Lung (tissue), 11 donors: ENCODE measurements at regions not wholly inside any gene's neighbourhood (a gene's known extent, or its start where the extent isn't known, plus 50 kb on each side); places are given as distances from the start of the nearest gene placed in this dataset.

ENCODE experiments used
- ATAC-seq: fragments of 200-7000 bp; cut with Tn5 transposase; one replicate; pipeline ENCODE4 v1.9.1; 2020; ENCODE audit warnings: moderate number of reproducible peaks; ENCODE audit not compliant: insufficient read depth, low FRiP score
- DNase-seq, 3 donors: peaks; one replicate each; pipeline ENCODE4 v3.0.0-alpha.2; 2013 to 2017
- H3K27ac ChIP-seq, 2 donors: one replicate each; pipeline ENCODE4 v1.5.1; 2013; ENCODE audit warnings: mild to moderate bottlenecking in 2 of 2, moderate library complexity in 2 of 2, control low read depth in 1 of 2, inconsistent platforms in 1 of 2, low read depth in 1 of 2, low read length in 1 of 2
- H3K27me3 ChIP-seq, 3 donors: one replicate each; pipeline ENCODE4 v1.5.1; 2013; ENCODE audit warnings: low read length in 2 of 3; ENCODE audit not compliant: control insufficient read depth in 3 of 3, insufficient read depth in 3 of 3
- H3K36me3 ChIP-seq, 4 donors: one replicate each; pipeline ENCODE4 v1.5.1; 2013; ENCODE audit warnings: low read length in 4 of 4, mild to moderate bottlenecking in 1 of 4, moderate library complexity in 1 of 4; ENCODE audit not compliant: control insufficient read depth in 4 of 4, insufficient read depth in 4 of 4
- H3K4me1 ChIP-seq, 5 donors: one replicate each; pipeline ENCODE4 v1.5.1; 2013; ENCODE audit warnings: low read length in 5 of 5, mild to moderate bottlenecking in 2 of 5, moderate library complexity in 1 of 5; ENCODE audit not compliant: control insufficient read depth in 5 of 5, insufficient read depth in 5 of 5
- H3K4me3 ChIP-seq: one replicate; pipeline ENCODE4 v1.5.1; 2013; ENCODE audit warnings: mild to moderate bottlenecking, control low read depth, moderate library complexity
- H3K9ac ChIP-seq, 2 donors: one replicate each; pipeline ENCODE4 v1.5.1; 2013; ENCODE audit warnings: low read length in 2 of 2, control low read depth in 1 of 2; ENCODE audit not compliant: insufficient read depth in 1 of 2
- H3K9me3 ChIP-seq, 4 donors: one replicate each; pipeline ENCODE4 v1.5.1; 2013; ENCODE audit warnings: low read length in 3 of 4, mild to moderate bottlenecking in 1 of 4, moderate library complexity in 1 of 4; ENCODE audit not compliant: control insufficient read depth in 4 of 4, insufficient read depth in 3 of 4
- WGBS, 2 donors: extraction: QIAGEN DNeasy Blood & Tissue Kit; methylation state at CpG; one replicate each; pipeline ENCODE4 v1.1.7; 2013; 5-methylcytosine and 5-hydroxymethylcytosine counted together
- TF ChIP-seq, protein P1 (sequence below): IDR thresholded peaks from 2 replicates; pipeline ENCODE4 v1.5.1; 2012; ENCODE audit warnings: mild to moderate bottlenecking; ENCODE audit errors: control extremely low read depth, extremely low read depth
- donor health status: control.
- donor health status: control.
- donor health status: Bipolar disorder and iron deficiency.
- donor health status: healthy.
- donor health status: DM: yes; HTN: yes; CAD: no.

DNA sequence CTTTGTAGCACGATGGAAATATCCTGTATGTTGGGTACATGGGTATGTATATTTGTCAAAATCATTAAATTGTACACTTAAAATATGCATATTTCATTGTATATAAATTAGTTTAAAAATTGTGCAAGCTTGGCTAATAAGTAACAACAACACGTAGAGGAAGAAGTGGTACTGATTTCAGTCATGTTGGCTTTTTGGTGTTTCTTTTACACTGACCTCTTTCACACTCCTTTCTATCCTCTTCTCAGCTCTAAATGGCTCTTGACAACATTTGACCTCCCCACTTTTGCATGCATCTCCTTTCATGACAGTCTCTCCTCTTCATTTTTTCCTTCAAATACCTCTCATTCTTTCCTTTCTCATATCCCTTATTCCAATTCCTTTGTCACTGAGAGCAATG, 801.4 kb upstream of the ZEB2 start:
- no peak for ATAC-seq
- H3K9me3 ChIP-seq = no peaks in the 10 kb centered on the region
- no peak overlapping the region for H3K9ac ChIP-seq
- H3K27ac ChIP-seq = no peak overlapping the region
- 74 to 75% methylated on average over 2 of the region's 2 CpGs for WGBS, 2 donors
- no peaks in the 10 kb centered on the region for H3K36me3 ChIP-seq
- H3K4me1 ChIP-seq = no peaks in the 10 kb centered on the region
- H3K27me3 ChIP-seq = no peaks in the 10 kb centered on the region
- DNase-seq = no peak
- TF ChIP-seq, protein P1, sequence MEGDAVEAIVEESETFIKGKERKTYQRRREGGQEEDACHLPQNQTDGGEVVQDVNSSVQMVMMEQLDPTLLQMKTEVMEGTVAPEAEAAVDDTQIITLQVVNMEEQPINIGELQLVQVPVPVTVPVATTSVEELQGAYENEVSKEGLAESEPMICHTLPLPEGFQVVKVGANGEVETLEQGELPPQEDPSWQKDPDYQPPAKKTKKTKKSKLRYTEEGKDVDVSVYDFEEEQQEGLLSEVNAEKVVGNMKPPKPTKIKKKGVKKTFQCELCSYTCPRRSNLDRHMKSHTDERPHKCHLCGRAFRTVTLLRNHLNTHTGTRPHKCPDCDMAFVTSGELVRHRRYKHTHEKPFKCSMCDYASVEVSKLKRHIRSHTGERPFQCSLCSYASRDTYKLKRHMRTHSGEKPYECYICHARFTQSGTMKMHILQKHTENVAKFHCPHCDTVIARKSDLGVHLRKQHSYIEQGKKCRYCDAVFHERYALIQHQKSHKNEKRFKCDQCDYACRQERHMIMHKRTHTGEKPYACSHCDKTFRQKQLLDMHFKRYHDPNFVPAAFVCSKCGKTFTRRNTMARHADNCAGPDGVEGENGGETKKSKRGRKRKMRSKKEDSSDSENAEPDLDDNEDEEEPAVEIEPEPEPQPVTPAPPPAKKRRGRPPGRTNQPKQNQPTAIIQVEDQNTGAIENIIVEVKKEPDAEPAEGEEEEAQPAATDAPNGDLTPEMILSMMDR = no peak
- H3K4me3 ChIP-seq = no peak overlapping the region

DNA sequence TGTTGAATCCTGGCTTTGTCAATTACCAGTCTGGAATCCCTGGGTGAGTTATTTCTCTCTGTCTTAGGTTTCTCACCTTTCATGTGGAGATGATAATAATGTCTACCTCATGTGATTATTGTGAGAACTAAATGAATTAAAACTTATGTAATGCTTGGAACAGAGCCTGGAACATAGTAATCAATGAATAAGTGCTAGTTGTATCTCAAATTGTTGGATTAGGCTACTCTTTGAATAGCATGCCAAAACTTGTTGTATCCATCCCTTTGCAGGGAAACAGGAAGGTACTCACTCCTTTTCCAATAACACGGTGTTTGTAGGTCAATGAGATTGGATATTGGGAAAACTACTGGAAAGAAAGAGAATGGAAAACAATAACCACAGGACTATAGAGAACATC, 796.6 kb upstream of the ZEB2 start:
- no peaks in the 10 kb centered on the region for H3K4me1 ChIP-seq
- no peaks in the 10 kb centered on the region for H3K27me3 ChIP-seq
- H3K27ac ChIP-seq = no peak overlapping the region
- no peak overlapping the region for H3K4me3 ChIP-seq
- no peak for DNase-seq
- TF ChIP-seq, protein P1 = no peak
- no peaks in the 10 kb centered on the region for H3K9me3 ChIP-seq
- H3K36me3 ChIP-seq = no peaks in the 10 kb centered on the region
- 94 to 95% methylated on average over 1 of the region's 1 CpG for WGBS, 2 donors
- ATAC-seq = no peak
- no peak overlapping the region for H3K9ac ChIP-seq

DNA sequence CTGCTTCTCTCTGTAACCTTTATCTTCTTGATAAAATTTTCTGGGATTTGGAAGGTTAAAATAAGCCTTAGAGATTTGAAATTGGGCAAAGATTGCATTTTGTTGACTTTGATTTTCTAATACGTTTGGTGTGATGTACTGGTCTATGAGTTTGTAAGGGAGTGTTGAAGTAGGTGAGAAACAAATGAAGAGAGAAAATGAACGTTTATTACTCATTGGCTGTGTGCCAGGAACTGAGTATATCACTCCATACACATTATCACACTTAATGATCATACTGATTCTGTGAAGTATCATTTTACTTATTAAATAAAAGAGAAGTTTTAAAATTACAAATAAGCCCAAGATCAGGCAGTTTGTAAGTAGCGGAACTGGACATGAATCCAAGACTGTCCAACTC, 795.1 kb upstream of the ZEB2 start:
- 67 to 81% methylated on average over 3 of the region's 3 CpGs for WGBS, 2 donors
- ATAC-seq (no peak), DNase-seq (peak in 2 of 3 donors; percentile 48 to 51)
- Histone ChIP-seq H3K9ac (no peak overlapping the region), H3K4me1 (no peaks in the 10 kb centered on the region), H3K36me3 (no peaks in the 10 kb centered on the region), H3K27me3 (no peaks in the 10 kb centered on the region), H3K27ac (no peak overlapping the region), H3K4me3 (no peak overlapping the region), H3K9me3 (peaks cover 0 to 2% (median 0%) of the 10 kb centered on the region in 4 donors)
- TF ChIP-seq, protein P1 = no peak

DNA sequence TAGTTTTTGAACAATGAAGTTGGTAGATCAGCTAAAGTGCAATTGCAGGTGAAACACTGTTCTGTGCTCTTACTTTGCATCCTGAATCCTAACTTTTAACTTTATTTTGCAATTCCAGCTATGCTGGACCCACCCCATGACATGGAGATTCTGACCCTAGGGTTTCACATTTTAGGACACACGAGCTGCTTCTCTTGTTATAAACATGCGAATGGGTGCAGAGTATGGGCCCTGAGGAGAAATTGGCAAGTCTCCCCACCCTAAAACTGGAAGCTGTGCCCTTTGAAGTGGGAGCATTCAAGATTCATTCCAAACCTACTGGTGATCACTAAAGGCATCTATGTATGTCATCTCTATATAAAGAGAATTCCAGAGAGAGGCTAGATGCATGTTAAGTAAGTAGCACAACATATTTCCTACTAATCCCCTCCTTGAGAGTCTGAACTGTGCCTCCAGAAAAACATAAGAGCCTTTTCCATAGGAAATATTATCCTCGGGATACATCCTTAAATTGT, 794.3 kb upstream of the ZEB2 start:
- no peak for ATAC-seq
- H3K9ac ChIP-seq = no peak overlapping the region

More for the DNA sequence above, 794.3 kb upstream of the ZEB2 start:
- 92 to 98% methylated on average over 3 of the region's 3 CpGs for WGBS, 2 donors
- Histone ChIP-seq H3K4me1 (no peaks in the 10 kb centered on the region), H3K27ac (no peak overlapping the region), H3K27me3 (no peaks in the 10 kb centered on the region), H3K9me3 (peaks cover 0 to 2% (median 0%) of the 10 kb centered on the region in 4 donors), H3K4me3 (no peak overlapping the region), H3K36me3 (no peaks in the 10 kb centered on the region)
- no peak for DNase-seq
- TF ChIP-seq, protein P1 = no peak
